ENCODE measurements at regions not wholly inside any gene's neighbourhood (a gene's known extent, or its start where the extent isn't known, plus 50 kb on each side); places are given as distances from the start of the nearest gene placed in this dataset.

- TF ChIP-seq CTCF (IDR thresholded peaks at IDR 0.05; ENCODE audit: poor library complexity, severe bottlenecking), result no peak
- TF ChIP-seq EZH2 (IDR thresholded peaks at IDR 0.05; ENCODE audit: borderline replicate concordance, insufficient read depth, low read length, poor library complexity, severe bottlenecking), result no peak
- no peak for TF ChIP-seq TAF1 (IDR thresholded peaks at IDR 0.05; ENCODE audit: low read depth)
- TF ChIP-seq SMC3 (conservative IDR thresholded peaks at IDR 0.05; ENCODE audit: poor library complexity), result no peak
- no peak for TF ChIP-seq POLR2AphosphoS5 (IDR thresholded peaks at IDR 0.05)
- no peak for TF ChIP-seq RAD21 (conservative IDR thresholded peaks at IDR 0.05)
- no peak for TF ChIP-seq REST (IDR thresholded peaks at IDR 0.05; ENCODE audit: borderline replicate concordance)
- TF ChIP-seq MXI1 (conservative IDR thresholded peaks at IDR 0.05; ENCODE audit: poor library complexity, severe bottlenecking), result no peak
- no peak for TF ChIP-seq EP300 (conservative IDR thresholded peaks at IDR 0.05; ENCODE audit: poor library complexity, severe bottlenecking)
Measured at GRCh38 chr4:123613586-123614344, 217.2 kb downstream of the SPRY1 start.

All from neural cell (in vitro differentiated cells).